ENCODE measurements at regions not wholly inside any gene's neighbourhood (a gene's known extent, or its start where the extent isn't known, plus 50 kb on each side); places are given as distances from the start of the nearest gene placed in this dataset.
"Not testable (repeated sequence)": the region's sequence is repeated elsewhere in the genome, so short reads cannot be mapped to it uniquely, and the experiment has no call there.

GRCh38 chr4:99763635-99764101 is 53.0 kb upstream of the DAPP1 start:
- DNase-seq: no peak

GRCh38 chr4:99762728-99763127 is 53.9 kb upstream of the DAPP1 start:
- DNase-seq: no peak

- no peak for DNase-seq
These were observed 56.6 kb upstream of the DAPP1 start for GRCh38 chr4:99759988-99760387.

- no peak for DNase-seq
These were observed 57.2 kb upstream of the DAPP1 start for GRCh38 chr4:99759346-99759984.

GRCh38 chr4:99755223-99755944 is 61.2 kb upstream of the DAPP1 start:
- DNase-seq: no peak

DNA sequence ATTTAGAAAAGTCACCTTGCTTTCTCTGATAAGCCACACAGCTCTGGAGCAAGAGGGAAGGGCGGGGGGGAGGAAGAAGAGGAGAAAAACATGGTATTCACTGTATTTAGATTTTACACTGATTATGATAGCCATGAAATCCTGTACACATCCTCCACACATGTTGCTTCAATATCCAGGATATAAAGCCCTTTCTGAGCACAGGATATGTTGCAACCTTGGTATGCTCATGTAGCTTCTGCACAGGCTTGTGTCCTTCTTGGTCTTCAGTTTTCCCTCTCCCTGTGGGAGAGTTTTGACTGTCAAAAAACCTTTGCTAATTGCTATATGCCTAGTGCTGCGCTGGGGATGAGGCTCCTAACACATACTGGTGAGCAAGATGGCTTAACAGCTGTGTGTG is 61.9 kb upstream of the DAPP1 start:
- no peak for DNase-seq

- peak in 1 of 2 donors; percentile 1 for DNase-seq
These were observed 62.7 kb upstream of the DAPP1 start for GRCh38 chr4:99753931-99754330.

GRCh38 chr4:99749445-99750391 is 66.9 kb upstream of the DAPP1 start:
- DNase-seq: no peak

- no peak for DNase-seq
These were observed 70.2 kb upstream of the DAPP1 start for GRCh38 chr4:99746443-99746842.

- DNase-seq: no peak
These were observed 79.2 kb upstream of the C4orf54 start for GRCh38 chr4:99736846-99737245.

DNA sequence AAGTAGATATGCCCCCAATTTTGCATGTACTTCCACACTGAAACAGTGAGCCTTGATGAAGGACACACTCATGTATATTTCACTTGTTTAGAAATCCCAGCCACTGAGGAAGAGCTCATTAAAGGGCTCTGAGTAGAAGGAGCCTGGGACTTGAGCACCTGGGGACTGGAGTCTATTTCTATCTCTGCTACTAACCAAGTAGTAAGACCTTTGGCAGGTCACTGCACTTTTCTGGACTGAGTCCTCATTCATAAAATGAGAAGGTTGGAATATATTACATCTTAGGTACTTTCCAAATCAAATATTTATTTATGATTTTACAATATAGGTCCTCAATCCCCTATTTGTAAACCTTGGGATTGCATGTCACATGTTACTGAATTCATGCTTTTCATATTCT is 78.2 kb upstream of the C4orf54 start:
- DNase-seq: no peak

GRCh38 chr4:99734583-99735322 is 77.1 kb upstream of the C4orf54 start:
- DNase-seq: no peak

DNA sequence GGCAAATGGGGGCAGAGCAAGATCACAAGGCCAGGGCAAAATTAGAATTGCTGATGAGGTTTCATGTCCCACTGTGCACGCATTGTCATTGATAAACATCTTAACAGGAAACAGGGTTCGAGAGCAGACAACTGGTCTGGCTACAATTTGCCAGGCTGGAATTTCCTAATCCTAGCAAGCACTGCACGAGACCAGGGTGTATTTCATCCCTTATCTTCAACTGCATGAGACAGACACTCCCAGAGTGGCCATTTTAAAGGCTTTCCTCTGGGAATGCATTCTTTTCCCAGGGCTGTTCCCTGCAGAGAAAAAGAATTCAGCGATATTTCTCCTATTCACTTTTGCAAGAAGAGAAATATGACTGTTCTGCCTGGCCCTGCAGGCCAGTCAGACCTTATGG is 75.8 kb upstream of the C4orf54 start:
- not testable (repeated sequence) for DNase-seq

DNA sequence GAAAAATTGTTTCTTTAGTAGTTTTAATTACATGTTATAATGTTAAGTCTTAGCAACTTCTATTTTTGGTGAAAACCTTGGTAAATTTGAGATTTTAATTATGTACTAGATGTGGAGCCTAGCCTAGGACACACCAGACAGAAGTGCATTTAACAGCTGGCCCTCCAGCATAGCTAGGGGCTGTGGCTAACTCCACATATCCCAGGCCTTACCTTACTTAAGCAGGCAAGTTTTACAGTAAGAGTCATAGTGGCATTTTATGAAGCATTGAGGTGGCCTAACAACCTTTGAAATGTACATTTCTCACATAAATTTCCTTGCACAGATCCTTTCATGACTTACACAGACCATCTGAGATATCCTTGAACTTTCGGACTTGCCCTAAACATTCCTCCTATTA is 71.6 kb upstream of the C4orf54 start:
- DNase-seq: no peak

DNA sequence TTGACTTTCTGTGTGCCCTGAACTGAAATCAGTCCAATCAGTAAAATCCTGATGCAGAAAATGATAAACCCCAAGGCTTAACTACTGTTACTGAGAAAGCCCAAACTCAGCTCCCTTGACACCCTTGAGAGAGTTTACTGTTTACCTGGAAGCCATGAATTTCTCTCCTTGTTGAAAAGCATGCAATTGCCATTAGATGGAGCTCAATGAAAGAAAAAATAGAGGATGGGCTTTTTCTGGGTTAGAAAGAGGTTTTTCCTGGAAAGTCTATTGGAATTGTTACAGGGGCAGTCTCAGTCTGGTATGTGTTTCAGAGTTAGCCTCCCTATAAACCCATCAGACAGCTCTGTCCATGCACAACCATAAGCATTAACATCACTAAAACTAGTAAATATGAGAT is 66.4 kb upstream of the C4orf54 start:
- DNase-seq: no peak

GRCh38 chr4:99723612-99724011 is 66.0 kb upstream of the C4orf54 start:
- DNase-seq: peak in 1 of 2 donors; percentile 13

DNA sequence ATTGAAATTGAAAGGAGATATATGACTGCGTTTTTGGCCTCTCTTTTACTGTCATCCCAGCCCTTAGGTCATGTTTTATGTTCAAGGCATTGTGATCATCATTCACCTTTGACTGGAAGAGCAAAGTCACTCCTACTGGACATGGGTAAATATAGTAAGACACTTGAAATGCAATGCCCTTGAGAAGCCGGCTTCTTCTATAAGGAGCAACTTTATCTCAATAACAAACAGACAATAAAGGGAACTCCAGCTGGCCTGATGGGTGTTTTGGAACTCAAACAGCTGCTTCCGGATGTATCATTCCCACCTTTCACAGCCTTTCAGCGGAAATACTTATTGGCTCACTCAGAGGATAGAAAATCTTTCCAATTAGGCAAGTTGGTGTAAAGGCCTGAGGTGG is 65.1 kb upstream of the C4orf54 start:
- no peak for DNase-seq

GRCh38 chr4:99722006-99722405 is 64.4 kb upstream of the C4orf54 start:
- DNase-seq: no peak

GRCh38 chr4:99720206-99720605 is 62.6 kb upstream of the C4orf54 start:
- DNase-seq: no peak

DNA sequence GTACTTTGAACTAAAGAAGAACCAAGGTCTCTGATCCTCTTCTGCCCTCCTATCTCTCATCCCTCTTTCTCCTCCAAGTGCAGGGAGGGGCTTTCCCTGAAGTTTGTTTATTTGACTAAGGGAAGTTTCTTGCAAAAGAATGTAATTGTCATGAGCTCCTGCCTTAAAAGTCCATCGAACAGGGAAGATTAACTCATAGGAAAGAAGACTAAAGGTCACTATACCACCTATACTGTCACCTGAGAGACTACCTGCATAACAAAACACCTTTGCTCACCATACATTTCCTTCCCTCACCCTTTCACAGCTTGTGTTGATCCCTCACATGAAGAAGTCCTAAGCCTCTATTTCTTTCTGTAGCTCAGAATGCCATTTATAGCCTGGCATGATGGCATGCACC is 59.4 kb upstream of the C4orf54 start:
- DNase-seq: no peak

DNA sequence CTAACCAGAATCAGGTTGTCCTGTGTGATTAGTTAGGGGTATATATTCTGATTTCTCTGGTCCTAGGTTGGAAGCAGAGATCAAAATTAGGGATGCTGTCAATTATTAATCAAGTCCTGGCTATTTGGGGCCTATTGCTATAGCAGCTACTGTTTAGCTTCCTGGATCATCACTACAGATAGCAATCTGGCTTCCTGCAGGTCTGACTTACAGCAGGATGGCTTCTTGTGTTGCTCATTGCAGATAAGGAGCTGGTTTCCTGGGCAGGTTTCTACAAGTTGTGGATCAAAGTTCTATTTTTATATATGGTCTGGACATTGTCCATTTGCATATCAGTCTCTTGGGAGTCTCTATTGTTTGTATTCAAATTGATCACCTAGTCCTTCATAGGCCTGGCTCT is 57.7 kb upstream of the C4orf54 start:
- no peak for DNase-seq

DNA sequence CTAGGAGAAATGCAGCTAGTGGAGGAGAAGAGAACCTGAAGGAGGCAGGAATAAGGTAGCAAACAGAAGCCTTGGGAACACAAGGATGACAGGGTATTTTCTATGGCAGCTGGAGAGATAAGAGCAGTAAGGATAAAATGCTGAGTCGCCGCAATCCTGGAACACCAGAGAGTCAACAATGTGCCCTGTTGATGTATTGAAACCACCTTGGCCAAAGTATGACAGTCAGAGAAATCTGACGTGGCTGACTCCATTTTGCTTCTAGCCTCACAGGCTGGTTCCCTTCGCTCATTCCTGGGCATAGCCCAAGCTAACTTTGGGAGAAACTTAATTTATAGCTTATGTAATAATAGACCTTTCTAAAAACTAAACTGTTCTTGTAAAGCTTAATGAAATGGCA is 56.6 kb upstream of the C4orf54 start:
- no peak for DNase-seq

- no peak for DNase-seq
These were observed 54.9 kb upstream of the C4orf54 start for GRCh38 chr4:99712530-99712929.

Data from inflammatory macrophage treated with lipopolysaccharide for 1 hour (primary cell).